Neural cell (in vitro differentiated cells): ENCODE measurements at regions not wholly inside any gene's neighbourhood (a gene's known extent, or its start where the extent isn't known, plus 50 kb on each side); places are given as distances from the start of the nearest gene placed in this dataset.
"Not testable (repeated sequence)": the region's sequence is repeated elsewhere in the genome, so short reads cannot be mapped to it uniquely, and the experiment has no call there.

Source experiments
- CTCF ChIP-seq: fragments of 450-650 bp; IDR thresholded peaks from 2 replicates; pipeline ENCODE4 v1.5.1; 2014; ENCODE audit warnings: antibody characterized with exemption, mild to moderate bottlenecking, moderate library complexity; ENCODE audit not compliant: poor library complexity, severe bottlenecking
- EP300 ChIP-seq: fragments of 450-650 bp; conservative IDR thresholded peaks from 2 replicates; pipeline ENCODE4 v1.6.1; 2014; ENCODE audit warnings: antibody characterized with exemption, mild to moderate bottlenecking, moderate library complexity; ENCODE audit not compliant: poor library complexity, severe bottlenecking
- EZH2 ChIP-seq: fragments of 200-600, 300-800 bp; shearing (Covaris generic), sonication (generic); IDR thresholded peaks from 2 replicates; pipeline ENCODE4 v1.6.1; 2014; ENCODE audit warnings: antibody characterized with exemption, low read length, borderline replicate concordance, mild to moderate bottlenecking; ENCODE audit not compliant: insufficient read depth, poor library complexity, severe bottlenecking
- POLR2AphosphoS5 ChIP-seq: IDR thresholded peaks from 2 replicates; pipeline ENCODE4 v1.6.1; 2012
- RAD21 ChIP-seq: fragments of 450-650 bp; conservative IDR thresholded peaks from 2 replicates; pipeline ENCODE4 v1.6.1; 2014; ENCODE audit warnings: antibody characterized with exemption, mild to moderate bottlenecking, moderate library complexity
- REST ChIP-seq: IDR thresholded peaks from 2 replicates; pipeline ENCODE4 v1.6.1; 2012; ENCODE audit warnings: borderline replicate concordance
- TAF1 ChIP-seq: IDR thresholded peaks from 2 replicates; pipeline ENCODE4 v1.6.1; 2012; ENCODE audit warnings: low read depth

GRCh38 chr1:185517301-185517700 is 200.3 kb upstream of the IVNS1ABP start:
- TF ChIP-seq RAD21, CTCF, TAF1, EZH2, EP300, REST, POLR2AphosphoS5: not testable (repeated sequence)
